HG02763 (cell line): ENCODE measurements at regions not wholly inside any gene's neighbourhood (a gene's known extent, or its start where the extent isn't known, plus 50 kb on each side); places are given as distances from the start of the nearest gene placed in this dataset.

ENCODE experiments used
- ATAC-seq: cut with Tn5 transposase; IDR thresholded peaks from one replicate; pipeline ENCODE4 v1.9.1; 2021; ENCODE audit warnings: mild to moderate bottlenecking, moderate library complexity; ENCODE audit not compliant: unreplicated experiment

DNA sequence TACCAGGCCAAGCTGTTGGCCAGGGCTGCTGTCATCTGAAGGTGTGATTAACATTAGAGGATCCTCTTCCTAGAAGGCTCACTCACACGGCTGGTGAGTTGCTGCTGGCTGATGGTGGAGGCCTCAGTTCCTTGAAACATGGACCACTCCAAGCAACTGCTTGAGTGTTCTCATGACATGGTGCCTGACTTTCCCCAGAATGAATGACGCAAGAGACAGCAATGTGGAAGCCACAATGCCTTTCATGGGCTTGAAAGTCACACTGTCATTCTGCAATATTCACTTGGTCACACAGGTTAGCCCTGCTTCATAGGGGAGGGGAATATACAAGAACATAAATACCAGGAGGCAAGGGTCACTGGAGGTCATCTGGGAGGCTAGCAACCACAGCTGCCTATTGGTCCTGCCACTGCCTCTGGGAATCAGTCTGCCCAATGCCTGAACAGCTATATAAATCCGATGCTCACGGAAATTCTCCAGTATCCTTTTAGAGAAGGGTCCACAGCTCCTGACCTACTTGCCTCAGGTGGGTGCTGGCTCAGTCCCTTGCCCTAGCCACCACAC lies 97.1 kb upstream of the MAML3 start:
- no peak for ATAC-seq

DNA sequence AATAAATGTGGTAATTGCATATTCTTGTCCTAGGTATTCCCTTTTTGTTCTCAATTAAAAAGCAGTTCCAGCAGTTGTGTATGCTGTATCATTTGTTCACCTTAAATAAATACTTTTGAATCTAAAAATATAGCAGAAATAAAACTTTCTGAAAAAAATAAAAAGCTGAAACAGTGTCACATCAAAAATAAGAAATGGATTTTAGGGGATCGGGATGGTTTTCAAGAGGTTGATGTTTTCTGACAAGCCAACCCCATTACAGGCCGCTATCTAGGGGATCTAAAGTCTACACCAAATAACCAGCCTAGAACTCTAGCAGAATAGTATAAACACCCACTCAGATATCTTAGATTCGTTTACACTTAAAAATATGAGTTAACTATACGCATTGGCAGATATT lies 95.4 kb upstream of the MAML3 start:
- no peak for ATAC-seq

DNA sequence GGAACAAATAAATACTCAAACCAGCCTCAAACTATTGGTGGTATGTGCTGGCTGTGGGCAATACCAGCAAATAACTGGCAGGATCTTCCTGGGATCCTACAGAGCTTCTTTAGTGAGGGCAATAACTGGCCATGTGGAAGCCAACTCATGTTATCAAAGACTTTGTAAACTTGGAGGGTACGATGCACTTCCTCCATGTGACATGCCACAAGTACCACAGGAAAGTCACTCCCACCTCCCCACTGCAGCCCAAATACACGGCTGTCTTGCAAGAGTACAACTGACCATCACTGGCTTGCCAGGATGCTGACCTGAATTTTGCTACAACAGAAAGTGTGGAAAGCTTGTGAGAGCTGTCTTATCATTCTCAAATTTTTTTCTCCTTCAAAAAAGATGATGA lies 93.3 kb upstream of the MAML3 start:
- ATAC-seq = no peak

DNA sequence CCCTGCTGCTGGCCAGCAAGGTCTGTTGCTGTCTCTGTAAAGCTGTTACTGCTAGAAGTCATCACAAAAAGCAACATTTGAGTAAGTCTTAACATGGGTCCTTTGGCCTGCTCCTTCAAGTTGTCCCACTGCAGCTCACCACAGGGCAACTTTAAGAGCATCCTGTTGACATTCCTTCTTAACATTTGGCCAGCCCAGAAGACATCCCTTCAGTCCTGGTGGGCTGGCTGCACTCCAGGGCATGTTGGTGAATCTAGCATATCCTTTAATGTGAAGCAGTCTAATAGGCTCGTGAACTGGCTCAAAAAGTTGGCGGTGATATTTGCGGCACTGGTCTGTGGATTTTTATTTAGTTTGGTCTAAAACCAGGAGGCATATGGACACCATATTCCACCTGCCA lies 92.2 kb upstream of the MAML3 start:
- no peak for ATAC-seq

DNA sequence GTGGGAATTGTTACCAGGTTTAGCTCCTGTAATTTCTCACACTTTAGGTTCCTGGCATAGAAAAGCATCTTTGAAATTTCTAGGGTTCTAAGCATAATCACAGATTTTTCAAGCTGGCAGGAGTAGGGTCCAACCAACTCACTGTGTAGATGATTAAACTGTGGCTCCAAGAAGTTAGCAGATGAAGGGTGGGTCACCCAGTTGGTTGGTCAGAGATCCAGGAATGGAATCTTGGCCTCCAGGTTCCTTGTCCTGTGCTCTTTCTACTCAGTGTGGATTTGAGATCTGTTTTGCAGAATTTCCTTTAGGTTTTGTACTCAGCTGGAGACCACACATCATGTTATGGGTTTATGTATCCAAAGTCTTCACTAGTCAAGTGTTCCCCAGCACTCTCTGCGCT lies 90.3 kb upstream of the MAML3 start:
- no peak for ATAC-seq

DNA sequence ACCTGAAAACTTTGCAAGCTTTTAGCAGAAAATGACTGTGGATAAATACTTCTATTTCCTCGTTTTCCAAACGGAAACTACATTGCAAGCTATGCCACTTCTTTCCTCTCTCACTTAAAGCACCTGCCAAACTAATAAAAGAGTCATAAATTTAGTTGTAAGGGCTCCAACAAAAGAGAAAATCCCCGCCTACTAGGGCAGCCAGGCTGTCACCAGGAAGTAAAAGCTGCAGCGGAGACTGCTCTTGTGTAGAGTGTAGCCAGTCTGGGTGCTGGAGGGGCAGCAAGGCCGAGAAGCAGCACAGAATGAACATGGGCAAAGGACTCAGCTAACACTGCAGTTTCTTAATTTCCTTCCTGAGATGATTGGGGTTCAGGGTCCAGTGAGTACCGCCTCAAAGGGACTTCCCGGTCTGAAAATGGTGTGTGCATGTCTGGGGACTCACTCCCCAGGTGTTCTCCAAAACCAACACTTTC lies 89.3 kb upstream of the MAML3 start:
- peak; percentile 79 for ATAC-seq

DNA sequence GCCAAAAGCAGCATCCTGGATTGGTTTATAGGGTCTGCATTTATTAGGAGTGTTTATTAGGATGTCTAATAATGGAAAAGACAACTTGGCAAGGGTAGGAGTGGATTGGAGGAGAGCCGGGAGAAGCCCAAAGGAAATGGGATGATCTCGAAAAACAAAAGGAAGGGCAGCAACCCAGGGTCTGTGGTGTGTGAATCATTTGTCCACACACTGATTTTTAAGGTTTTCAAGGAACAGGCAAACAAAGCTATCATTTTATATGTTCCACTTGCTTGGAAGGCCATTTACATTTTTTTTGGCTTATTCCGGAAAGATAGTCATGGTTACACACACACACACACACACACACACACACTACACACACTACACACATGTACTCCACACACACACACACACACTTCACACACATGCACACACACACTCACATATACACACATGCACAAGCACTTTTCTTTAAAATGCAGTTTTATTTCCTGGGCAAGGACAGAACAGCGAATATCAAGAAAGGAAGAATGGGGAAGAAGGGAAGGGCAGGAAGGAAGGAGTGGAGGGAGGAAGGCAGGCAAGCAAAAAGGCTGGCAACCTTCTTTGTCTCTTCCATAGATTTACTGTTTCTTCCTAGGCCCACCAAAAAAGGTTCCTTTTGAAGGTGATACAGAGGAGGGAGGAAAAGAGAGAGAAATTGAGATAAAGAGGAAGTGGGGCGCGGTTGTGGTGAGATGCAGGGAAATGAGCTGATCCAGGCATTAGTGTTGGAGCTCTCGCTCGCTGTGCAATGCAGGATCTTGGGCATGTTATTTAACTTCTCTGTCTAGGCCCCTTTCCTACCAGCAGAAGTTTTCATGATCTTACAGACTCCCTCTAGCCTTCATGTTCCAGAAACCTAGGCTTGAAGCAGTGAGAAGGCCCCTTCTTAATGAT lies 88.6 kb upstream of the MAML3 start:
- peak; percentile 57 for ATAC-seq

DNA sequence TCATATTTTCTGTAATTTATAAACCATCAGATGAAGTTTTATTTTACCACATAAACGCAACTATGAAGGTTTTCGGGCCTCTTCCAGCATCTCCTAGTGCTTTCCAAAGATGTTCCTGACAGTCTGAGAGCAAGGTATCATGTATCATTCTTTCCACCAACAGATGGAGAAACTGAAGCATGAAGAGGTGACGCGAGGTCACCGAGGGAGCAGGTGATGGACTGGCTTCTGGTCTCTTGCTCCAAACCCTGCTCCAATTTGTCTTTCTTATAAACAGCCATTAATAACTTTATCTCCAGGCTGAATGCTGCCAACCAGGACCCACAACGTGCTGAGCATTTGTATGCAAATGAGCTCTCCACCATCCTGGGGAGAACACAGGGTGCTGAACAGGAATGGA lies 86.3 kb upstream of the MAML3 start:
- ATAC-seq = no peak

DNA sequence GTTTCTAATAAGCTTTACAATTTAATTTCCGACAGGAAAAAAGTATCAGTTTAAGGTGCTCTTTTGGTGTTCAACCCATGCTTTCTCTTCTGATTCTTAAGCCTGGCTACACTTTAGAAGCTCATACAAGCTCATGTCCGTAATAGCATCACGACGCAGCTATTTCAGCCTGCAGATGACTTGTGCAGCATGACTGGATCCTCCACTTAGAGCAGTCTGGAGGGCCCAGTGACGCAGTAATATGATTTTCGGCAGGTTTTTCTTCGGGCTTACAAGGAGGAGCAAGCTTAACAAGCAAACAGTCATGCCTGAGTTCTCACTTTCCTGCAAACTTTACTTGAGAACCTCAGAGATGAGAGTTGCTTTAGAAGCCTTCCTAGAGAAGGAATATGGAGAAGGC lies 85.3 kb upstream of the MAML3 start:
- ATAC-seq = no peak

DNA sequence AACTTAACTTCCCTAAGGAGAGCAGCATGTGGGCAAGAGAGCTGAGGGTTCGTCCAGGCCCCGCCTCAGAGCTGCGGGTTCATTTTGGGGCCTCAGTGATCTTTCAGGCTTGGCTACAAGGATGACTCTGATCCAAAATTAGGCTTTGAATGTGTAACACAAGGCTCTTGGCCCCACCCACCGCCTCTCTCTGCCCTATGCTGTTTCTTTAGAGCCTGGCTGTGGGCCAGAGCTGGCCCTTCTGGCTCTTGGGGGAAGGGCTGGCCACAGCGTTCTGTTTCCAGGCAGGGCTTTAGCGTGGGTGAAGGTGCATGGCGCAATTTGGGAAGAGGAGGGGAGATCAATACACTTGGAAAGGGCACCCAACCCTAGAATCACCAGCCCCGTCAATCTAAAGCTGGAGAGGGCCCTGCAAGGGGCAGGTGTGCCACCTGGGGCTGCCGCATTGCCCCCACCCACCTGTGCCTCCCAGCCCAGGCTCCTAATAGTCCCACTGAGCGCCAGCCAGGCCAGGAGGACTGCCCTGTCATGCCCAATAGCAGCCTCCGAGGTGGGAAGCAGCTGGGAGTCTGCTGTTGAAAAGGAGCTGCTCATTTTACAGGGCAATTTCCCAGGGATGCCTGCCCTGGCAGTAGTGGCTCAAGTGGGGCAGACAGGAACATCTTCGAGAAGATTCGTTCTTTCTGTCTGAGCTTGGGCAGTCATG lies 84.5 kb upstream of the MAML3 start:
- no peak for ATAC-seq

DNA sequence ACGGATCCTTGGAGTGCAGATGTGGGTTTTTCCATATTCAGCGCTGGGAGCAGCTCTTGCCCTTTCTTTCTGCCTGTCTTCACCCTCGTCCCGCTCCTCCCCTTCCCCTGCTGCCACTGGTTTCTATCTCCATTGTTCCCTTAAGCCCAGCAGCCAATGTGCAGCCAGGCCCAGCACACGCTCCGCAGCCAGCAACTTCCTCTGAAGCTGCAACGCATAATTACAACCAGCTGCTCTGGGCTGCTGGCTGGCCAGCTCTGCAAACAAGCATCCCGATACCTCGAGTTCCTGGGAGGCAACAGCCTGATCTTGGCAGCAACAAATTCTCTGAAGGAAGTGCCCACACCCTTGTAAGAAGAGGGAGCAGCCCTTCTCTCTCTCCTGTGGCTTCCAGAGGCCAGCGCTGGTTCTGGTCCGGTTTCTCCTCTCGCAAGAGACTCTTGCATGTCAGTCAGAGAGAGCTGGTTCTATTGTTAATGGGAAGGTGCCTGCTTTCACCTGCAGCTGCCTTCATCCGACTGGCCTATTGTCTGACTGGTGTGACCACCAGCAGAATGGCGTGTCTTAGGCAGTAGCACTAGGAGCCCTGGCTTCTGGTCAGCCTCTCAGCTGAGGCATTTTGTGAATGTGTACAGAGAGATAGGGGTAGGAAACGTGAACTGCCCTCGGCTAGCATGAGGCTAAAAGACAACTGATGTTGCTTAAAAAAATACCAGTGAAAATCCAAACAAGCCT lies 83.8 kb upstream of the MAML3 start:
- ATAC-seq = no peak

DNA sequence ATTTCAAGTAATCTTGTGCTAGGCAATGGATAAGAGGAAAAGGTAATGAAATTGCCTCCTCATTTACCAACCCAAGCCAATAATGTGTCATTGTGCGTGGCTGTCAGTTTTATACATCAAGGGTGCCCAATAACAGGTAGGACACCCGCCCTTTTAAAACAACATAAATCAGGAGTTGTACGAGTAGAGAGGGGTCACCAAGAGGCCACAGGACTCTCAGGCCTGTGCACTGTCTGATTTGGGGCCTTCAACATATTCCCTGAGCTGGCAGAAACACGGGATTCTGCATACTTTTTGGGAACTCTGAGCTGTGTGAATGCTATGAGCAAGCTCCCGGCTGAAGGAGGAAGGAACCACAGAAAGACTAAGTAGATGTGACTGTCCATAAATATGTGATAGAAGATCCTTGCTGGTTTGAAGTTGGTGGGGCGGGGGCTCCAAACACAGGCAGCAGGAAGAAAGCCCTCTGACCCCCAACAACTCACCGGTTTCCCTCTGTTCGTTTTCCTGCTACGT lies 82.7 kb upstream of the MAML3 start:
- no peak for ATAC-seq

DNA sequence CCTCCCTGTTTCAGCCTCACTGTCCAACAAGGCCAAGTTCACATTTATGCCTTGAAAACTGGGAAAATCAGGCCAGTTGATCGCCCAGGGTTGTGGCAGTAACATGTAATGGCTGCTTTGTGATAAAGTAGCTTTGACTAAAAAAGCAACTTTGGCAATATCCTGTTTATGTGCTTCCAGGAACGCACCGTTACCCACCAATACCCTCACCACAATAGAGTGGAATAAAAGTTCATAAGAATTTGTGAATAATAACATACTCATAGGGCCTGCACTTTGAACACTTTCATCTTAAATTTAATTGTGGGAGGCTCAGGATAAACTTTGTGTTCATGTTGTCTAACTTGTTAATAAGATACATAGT lies 80.7 kb upstream of the MAML3 start:
- no peak for ATAC-seq

DNA sequence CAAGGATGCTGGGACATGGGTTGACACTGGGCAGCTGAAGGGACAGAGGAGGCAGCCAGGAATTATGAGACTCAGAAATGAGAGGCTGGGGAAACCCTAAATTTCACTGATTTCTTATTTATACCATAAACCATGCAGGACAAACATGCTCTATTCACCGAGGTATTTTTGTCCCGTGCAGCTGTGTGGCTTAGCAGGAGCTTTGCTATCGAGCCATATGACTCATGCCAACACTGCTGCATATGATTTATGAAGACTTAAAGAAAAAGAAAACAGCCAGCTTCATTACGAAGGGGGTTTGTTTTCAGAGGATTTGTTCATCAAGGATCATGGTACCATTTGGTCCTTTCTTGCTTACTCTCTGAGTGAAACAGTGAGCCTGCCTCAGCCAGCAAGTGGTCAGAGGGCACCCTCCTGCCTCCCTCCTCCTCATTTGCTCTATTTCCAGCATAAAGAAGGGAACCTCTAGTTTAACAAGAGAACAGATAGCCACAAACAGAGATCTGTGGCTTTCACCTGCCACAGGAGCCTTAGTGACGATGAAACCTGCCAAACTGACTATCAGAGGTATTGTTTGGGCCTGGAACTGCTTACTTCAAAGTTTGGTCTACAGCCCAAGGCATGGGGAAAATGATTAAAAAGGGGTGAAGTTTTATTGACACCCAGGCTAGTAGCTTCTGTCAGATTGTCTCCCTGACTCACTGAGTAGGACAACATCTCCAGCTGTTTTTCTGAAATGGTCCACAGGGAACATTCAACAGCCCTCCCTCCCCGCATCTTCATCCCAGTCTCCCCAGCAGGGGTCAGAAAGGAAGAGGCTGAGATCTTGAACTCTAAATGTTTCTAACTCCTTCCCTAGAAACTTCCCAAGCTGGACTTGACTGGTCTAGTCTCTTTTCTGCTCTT lies 80.1 kb upstream of the MAML3 start:
- ATAC-seq = no peak

DNA sequence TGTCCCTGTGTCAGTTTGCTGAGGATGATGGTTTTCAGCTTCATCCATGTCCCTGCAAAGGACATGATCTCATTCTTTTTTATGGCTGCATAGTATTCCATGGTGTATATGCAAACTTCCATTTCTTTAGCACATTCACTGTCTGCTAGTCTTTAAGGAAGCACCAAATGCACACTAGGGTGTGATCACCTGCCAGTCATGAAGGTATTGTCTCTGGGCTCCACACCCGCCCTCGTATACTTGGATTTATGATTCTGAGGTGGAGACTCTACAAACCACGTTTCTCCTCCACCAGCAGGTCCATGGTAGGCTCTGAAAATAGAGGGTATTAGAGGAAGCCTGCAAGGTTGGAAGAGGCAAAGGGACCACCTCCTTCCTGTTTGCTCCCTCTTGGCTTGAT lies 75.9 kb upstream of the MAML3 start:
- ATAC-seq = no peak

DNA sequence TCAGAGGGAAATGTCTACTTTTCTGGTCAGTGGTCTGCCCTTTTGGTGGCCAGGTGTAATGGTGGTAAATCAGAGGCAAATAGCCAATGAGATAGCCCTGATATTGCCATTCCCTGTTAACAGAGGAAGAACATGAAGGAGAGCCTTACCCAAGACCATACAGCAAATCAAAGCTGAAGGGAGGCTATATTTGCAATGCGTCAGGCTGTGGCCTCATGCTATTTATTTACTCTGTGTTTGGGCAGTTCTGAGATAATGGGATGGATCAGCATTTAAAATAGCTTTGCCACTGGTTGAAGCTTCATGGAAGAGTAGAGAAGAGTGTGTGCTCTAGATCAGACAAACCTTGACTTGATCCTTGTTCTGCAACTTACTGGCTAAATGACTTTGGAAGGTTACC lies 73.3 kb upstream of the MAML3 start:
- no peak for ATAC-seq

DNA sequence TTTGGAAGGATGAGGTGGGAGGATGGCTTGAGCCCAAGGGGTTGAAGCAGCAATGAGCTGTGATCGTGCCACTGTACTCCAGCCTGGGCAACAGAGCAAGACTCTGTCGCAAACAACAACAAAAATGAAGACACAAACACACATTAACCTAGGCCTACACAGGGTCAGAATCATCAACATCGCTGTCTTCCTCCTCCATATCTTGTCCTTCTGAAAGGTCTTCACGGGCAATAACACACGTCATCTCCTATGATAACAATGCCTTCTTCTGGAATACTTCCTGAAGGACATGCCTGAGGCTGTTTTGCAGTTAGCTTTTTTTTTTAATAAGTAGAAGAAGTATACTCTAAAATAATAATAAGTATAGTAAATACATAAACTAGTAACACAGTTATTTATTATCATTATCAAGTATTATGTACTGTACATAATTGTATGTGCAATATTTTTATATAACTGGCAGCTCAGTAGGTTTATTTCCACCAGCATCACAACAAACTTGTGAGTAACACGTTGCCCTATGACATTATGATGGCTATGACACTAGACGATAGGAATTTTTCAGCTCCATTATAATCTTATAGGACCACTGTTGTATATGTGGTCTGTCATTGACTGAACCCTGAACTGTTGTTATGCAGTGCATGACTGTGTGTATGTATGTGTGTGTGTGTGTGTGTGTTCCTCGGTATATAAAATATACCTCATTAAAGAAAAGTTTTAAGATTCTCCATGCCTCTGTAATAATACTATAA lies 69.2 kb upstream of the MAML3 start:
- ATAC-seq = no peak

DNA sequence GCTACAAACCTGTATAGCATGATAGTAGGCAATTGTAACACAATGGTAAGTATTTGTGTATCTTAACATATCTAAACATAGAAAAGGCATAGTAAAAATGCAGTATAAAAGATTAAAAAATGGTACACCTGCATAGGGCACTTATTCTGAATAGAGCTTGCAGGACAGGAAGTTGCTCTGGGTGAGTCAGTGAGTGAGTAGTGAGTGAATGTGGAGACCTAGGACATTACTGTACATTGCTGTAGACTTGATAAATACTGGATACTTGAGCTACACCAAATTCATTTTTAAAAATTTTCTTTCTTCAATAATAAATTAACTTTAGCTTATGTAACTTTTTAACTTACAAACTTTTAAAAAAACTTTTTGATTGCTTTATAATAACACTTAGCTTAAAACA lies 68.2 kb upstream of the MAML3 start:
- ATAC-seq = no peak

DNA sequence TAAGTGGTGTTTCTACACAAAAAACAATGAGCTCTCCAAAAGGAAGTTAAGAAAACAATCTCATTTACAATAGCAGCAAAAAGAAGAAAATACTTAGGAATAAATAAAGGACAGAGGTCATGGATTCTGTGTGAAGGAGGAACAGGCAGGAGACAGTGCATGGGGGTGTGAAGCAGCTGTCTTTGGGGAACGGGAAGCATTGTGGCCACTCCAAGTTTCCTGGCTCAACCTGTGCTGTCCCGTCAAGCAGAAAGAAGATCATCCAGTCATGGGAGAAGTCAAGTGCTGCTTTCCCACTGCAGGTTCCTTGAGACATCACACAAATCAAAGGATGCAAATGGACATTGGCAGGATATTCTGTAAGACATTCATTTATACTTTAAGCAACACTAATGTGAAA lies 66.1 kb upstream of the MAML3 start:
- ATAC-seq = no peak
